ENCODE measurements at regions not wholly inside any gene's neighbourhood (a gene's known extent, or its start where the extent isn't known, plus 50 kb on each side); places are given as distances from the start of the nearest gene placed in this dataset.

GRCh38 chr18:68033466-68033865 lies 516.9 kb upstream of the DSEL start:
- no peaks in the 10 kb centered on the region for H3K23me2 ChIP-seq (ENCODE audit: low read depth, low read length)
- FAIRE-seq (no peak), DNase-seq (ENCODE audit: low read depth in 1 of 2, low spot score in 2 of 2) (no peak)
- no peak overlapping the region for H3K4me2 ChIP-seq (ENCODE audit: insufficient read depth in 1 of 2, low read depth in 2 of 2, low read length in 2 of 2)
- no peaks in the 10 kb centered on the region for H3K79me2 ChIP-seq (ENCODE audit: control insufficient read depth in 1 of 2, insufficient read depth in 2 of 2, low read length in 2 of 2)
- no peak overlapping the region for H3K18ac ChIP-seq (ENCODE audit: extremely low read depth, low read length)
- no peak overlapping the region for H4K8ac ChIP-seq (ENCODE audit: extremely low read depth, insufficient read depth, low read length)
- H2BK120ac ChIP-seq (replicated peaks; ENCODE audit: low read depth, low read length), result no peak overlapping the region
- no peak overlapping the region for H3K56ac ChIP-seq (replicated peaks; ENCODE audit: insufficient read length, low read depth, low read length)
- no peak overlapping the region for H4K5ac ChIP-seq (ENCODE audit: insufficient read length, low read depth, low read length)
- H4K20me1 ChIP-seq (replicated peaks in 1 of 2; ENCODE audit: control insufficient read depth in 1 of 2, insufficient read depth in 2 of 2, low read length in 2 of 2), result no peaks in the 10 kb centered on the region
- H2BK12ac ChIP-seq (ENCODE audit: low read depth, low read length), result no peak overlapping the region
- H2BK15ac ChIP-seq (ENCODE audit: low read length), result no peak overlapping the region
- H3K4ac ChIP-seq (replicated peaks; ENCODE audit: insufficient read length, low read depth, low read length), result no peak overlapping the region
- no peak overlapping the region for H3K14ac ChIP-seq (ENCODE audit: insufficient read length)
- H3K27ac ChIP-seq (ENCODE audit: low read depth, low read length), result no peak overlapping the region
- no peak overlapping the region for H3K4me3 ChIP-seq (ENCODE audit: extremely low read depth in 1 of 4, insufficient read depth in 2 of 4, low read depth in 3 of 4, low read length in 4 of 4)
- H3K23ac ChIP-seq (ENCODE audit: insufficient read length), result no peak overlapping the region
- no peak overlapping the region for H4K91ac ChIP-seq (replicated peaks; ENCODE audit: insufficient read length, low read length)
- no peaks in the 10 kb centered on the region for H3K9me3 ChIP-seq (ENCODE audit: insufficient read depth in 2 of 2, low read depth in 1 of 2, low read length in 1 of 2)
- no peak overlapping the region for H2BK20ac ChIP-seq (ENCODE audit: low read length)
- 74% methylated on average over 5 of the region's 5 CpGs; no CpG with 5 or more reads in 1 of the 2 experiments for WGBS, 2 experiments (ENCODE audit: extremely low coverage in 1 of 2, insufficient coverage in 1 of 2, insufficient read length in 1 of 2, insufficient replicate concordance in 2 of 2, low coverage in 1 of 2, low lambda C conversion rate in 2 of 2, missing lambda C conversion rate in 1 of 2)
- no peak overlapping the region for H3K9ac ChIP-seq (replicated peaks in 1 of 4; ENCODE audit: extremely low read depth in 1 of 4, low read depth in 3 of 4, low read length in 3 of 4)
- H3K79me1 ChIP-seq (ENCODE audit: low read depth, low read length), result no peaks in the 10 kb centered on the region
- no peak overlapping the region for H2BK5ac ChIP-seq (ENCODE audit: low read depth, low read length)
- no peak overlapping the region for H2AFZ ChIP-seq (ENCODE audit: low read length)
- no peaks in the 10 kb centered on the region for H3K27me3 ChIP-seq (replicated peaks in 1 of 4; ENCODE audit: control insufficient read depth in 3 of 4, extremely low read depth in 1 of 4, insufficient read depth in 3 of 4, low read length in 3 of 4)
- H3K36me3 ChIP-seq (ENCODE audit: control insufficient read depth in 2 of 4, insufficient read depth in 4 of 4, low read length in 3 of 4), result no peaks in the 10 kb centered on the region
- no peaks in the 10 kb centered on the region for H3K4me1 ChIP-seq (replicated peaks in 1 of 4; ENCODE audit: control insufficient read depth in 3 of 4, insufficient read depth in 4 of 4, low read length in 3 of 4)
- ChIA-PET CTCF (ENCODE audit: partially characterized antibody) (interaction anchor here (0.6 to 1.5 kb wide), 2 partner anchors 139 to 575 kb away, joined by 3 to 5 read pairs; no protein-coding TSS in a partner anchor), POLR2A (ENCODE audit: partially characterized antibody) (no interaction called here)
- H2AK5ac ChIP-seq (ENCODE audit: low read depth, low read length), result no peak overlapping the region
- TF ChIP-seq JUN (IDR thresholded peaks at IDR 0.05; ENCODE audit: low read depth, low read length) (no peak), POLR2A (IDR thresholded peaks at IDR 0.05; ENCODE audit: control extremely low read depth in 1 of 2, low read depth in 2 of 2, low read length in 2 of 2) (no peak), RAD21 (IDR thresholded peaks at IDR 0.05 in 1 of 2, conservative IDR thresholded peaks at IDR 0.05 in 1 of 2; ENCODE audit: low read depth in 2 of 2, low read length in 2 of 2) (no peak), CBX5 (IDR thresholded peaks at IDR 0.05; ENCODE audit: low read depth, low read length) (no peak)
